ENCODE measurements at regions not wholly inside any gene's neighbourhood (a gene's known extent, or its start where the extent isn't known, plus 50 kb on each side); places are given as distances from the start of the nearest gene placed in this dataset.

DNA sequence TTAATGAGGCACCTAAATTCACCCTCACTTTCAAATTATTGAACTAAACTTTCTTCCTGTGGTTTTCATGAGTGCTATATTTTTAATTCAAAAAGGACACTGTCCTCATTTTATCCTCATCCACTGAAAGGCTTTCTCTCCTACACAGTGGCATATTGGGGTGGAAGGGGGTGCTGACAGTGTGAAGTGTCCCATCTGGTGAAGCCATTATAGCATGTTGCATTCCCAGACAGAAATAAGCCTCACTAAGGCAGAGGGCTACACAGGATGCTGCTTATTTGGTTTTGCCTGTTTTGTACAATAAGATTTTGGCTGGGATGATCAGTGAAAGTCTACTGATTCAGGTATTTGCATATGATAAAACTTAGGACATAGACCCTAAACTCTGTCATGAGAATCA lies 82.4 kb upstream of the INHBA start:
- TF ChIP-seq ZNF565 (CRISPR knock-in tag; conservative IDR thresholded peaks at IDR 0.05; ENCODE audit: low read depth) = no peak
- TF ChIP-seq ZFP30 (CRISPR knock-in tag; IDR thresholded peaks at IDR 0.05) = no peak
- no peak for TF ChIP-seq ISL1 (CRISPR knock-in tag; IDR thresholded peaks at IDR 0.05)
- TF ChIP-seq TOX (CRISPR knock-in tag; IDR thresholded peaks at IDR 0.05; ENCODE audit: borderline replicate concordance) = no peak
- TF ChIP-seq GLIS3 (CRISPR knock-in tag; IDR thresholded peaks at IDR 0.05) = no peak
- TF ChIP-seq RARB (CRISPR knock-in tag; IDR thresholded peaks at IDR 0.05) = no peak
- TF ChIP-seq, protein P1, sequence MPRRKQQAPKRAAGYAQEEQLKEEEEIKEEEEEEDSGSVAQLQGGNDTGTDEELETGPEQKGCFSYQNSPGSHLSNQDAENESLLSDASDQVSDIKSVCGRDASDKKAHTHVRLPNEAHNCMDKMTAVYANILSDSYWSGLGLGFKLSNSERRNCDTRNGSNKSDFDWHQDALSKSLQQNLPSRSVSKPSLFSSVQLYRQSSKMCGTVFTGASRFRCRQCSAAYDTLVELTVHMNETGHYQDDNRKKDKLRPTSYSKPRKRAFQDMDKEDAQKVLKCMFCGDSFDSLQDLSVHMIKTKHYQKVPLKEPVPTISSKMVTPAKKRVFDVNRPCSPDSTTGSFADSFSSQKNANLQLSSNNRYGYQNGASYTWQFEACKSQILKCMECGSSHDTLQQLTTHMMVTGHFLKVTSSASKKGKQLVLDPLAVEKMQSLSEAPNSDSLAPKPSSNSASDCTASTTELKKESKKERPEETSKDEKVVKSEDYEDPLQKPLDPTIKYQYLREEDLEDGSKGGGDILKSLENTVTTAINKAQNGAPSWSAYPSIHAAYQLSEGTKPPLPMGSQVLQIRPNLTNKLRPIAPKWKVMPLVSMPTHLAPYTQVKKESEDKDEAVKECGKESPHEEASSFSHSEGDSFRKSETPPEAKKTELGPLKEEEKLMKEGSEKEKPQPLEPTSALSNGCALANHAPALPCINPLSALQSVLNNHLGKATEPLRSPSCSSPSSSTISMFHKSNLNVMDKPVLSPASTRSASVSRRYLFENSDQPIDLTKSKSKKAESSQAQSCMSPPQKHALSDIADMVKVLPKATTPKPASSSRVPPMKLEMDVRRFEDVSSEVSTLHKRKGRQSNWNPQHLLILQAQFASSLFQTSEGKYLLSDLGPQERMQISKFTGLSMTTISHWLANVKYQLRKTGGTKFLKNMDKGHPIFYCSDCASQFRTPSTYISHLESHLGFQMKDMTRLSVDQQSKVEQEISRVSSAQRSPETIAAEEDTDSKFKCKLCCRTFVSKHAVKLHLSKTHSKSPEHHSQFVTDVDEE (CRISPR knock-in tag; IDR thresholded peaks at IDR 0.05) = no peak
- TF ChIP-seq ARNTL (CRISPR knock-in tag; IDR thresholded peaks at IDR 0.05; ENCODE audit: borderline replicate concordance, low read depth) = no peak
- TF ChIP-seq ZC3H10 (CRISPR knock-in tag; IDR thresholded peaks at IDR 0.05) = no peak
- no peak for TF ChIP-seq ZNF8 (CRISPR knock-in tag; IDR thresholded peaks at IDR 0.05)
- no peak for TF ChIP-seq TCF4 (CRISPR knock-in tag; IDR thresholded peaks at IDR 0.05; ENCODE audit: borderline replicate concordance)
- TF ChIP-seq, protein P2, sequence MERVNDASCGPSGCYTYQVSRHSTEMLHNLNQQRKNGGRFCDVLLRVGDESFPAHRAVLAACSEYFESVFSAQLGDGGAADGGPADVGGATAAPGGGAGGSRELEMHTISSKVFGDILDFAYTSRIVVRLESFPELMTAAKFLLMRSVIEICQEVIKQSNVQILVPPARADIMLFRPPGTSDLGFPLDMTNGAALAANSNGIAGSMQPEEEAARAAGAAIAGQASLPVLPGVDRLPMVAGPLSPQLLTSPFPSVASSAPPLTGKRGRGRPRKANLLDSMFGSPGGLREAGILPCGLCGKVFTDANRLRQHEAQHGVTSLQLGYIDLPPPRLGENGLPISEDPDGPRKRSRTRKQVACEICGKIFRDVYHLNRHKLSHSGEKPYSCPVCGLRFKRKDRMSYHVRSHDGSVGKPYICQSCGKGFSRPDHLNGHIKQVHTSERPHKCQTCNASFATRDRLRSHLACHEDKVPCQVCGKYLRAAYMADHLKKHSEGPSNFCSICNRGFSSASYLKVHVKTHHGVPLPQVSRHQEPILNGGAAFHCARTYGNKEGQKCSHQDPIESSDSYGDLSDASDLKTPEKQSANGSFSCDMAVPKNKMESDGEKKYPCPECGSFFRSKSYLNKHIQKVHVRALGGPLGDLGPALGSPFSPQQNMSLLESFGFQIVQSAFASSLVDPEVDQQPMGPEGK (CRISPR knock-in tag; IDR thresholded peaks at IDR 0.05; ENCODE audit: borderline replicate concordance) = no peak
- TF ChIP-seq, protein P3, sequence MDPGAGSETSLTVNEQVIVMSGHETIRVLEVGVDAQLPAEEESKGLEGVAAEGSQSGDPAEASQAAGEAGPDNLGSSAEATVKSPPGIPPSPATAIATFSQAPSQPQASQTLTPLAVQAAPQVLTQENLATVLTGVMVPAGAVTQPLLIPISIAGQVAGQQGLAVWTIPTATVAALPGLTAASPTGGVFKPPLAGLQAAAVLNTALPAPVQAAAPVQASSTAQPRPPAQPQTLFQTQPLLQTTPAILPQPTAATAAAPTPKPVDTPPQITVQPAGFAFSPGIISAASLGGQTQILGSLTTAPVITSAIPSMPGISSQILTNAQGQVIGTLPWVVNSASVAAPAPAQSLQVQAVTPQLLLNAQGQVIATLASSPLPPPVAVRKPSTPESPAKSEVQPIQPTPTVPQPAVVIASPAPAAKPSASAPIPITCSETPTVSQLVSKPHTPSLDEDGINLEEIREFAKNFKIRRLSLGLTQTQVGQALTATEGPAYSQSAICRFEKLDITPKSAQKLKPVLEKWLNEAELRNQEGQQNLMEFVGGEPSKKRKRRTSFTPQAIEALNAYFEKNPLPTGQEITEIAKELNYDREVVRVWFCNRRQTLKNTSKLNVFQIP (CRISPR knock-in tag; IDR thresholded peaks at IDR 0.05; ENCODE audit: borderline replicate concordance, low read depth) = no peak
- no peak for TF ChIP-seq OSR1 (CRISPR knock-in tag; IDR thresholded peaks at IDR 0.05)
- no peak for TF ChIP-seq CSRNP3 (CRISPR knock-in tag; IDR thresholded peaks at IDR 0.05)
- ATAC-seq = no peak

- TF ChIP-seq BACH2 (CRISPR knock-in tag; IDR thresholded peaks at IDR 0.05; ENCODE audit: borderline replicate concordance) = no peak
- no peak for TF ChIP-seq OSR1 (CRISPR knock-in tag; IDR thresholded peaks at IDR 0.05)
- TF ChIP-seq ISL1 (CRISPR knock-in tag; IDR thresholded peaks at IDR 0.05) = no peak
- TF ChIP-seq CSRNP3 (CRISPR knock-in tag; IDR thresholded peaks at IDR 0.05) = no peak
- no peak for TF ChIP-seq ZNF565 (CRISPR knock-in tag; conservative IDR thresholded peaks at IDR 0.05; ENCODE audit: low read depth)
- TF ChIP-seq, protein P1 (CRISPR knock-in tag; IDR thresholded peaks at IDR 0.05) = no peak
- TF ChIP-seq CREB5 (CRISPR knock-in tag; IDR thresholded peaks at IDR 0.05; ENCODE audit: low read depth) = no peak
- TF ChIP-seq CSDC2 (CRISPR knock-in tag; IDR thresholded peaks at IDR 0.05) = no peak
- no peak for TF ChIP-seq ZFP3 (CRISPR knock-in tag; IDR thresholded peaks at IDR 0.05)
- TF ChIP-seq PPARA (CRISPR knock-in tag; IDR thresholded peaks at IDR 0.05; ENCODE audit: borderline replicate concordance) = no peak
- TF ChIP-seq RARB (CRISPR knock-in tag; IDR thresholded peaks at IDR 0.05) = no peak
- TF ChIP-seq GLIS3 (CRISPR knock-in tag; IDR thresholded peaks at IDR 0.05) = no peak
- TF ChIP-seq ZNF70 (CRISPR knock-in tag; IDR thresholded peaks at IDR 0.05) = no peak
- TF ChIP-seq TOX (CRISPR knock-in tag; IDR thresholded peaks at IDR 0.05; ENCODE audit: borderline replicate concordance) = no peak
- TF ChIP-seq SNAI2 (CRISPR knock-in tag; IDR thresholded peaks at IDR 0.05) = no peak
- no peak for TF ChIP-seq ESRRG (CRISPR knock-in tag; IDR thresholded peaks at IDR 0.05)
- no peak for TF ChIP-seq ZNF8 (CRISPR knock-in tag; IDR thresholded peaks at IDR 0.05)
- no peak for TF ChIP-seq ZFP30 (CRISPR knock-in tag; IDR thresholded peaks at IDR 0.05)
- TF ChIP-seq ARNTL (CRISPR knock-in tag; IDR thresholded peaks at IDR 0.05; ENCODE audit: borderline replicate concordance, low read depth) = no peak
- TF ChIP-seq TCF4 (CRISPR knock-in tag; IDR thresholded peaks at IDR 0.05; ENCODE audit: borderline replicate concordance) = no peak
- ATAC-seq = no peak
Measured at GRCh38 chr7:41779918-41780317, 77.0 kb upstream of the INHBA start.

Measured in SK-N-SH treated with all-trans-retinoic acid at 6 μM for 48 hours (cell line).